Fibroblast of gingiva (primary cell): ENCODE measurements at regions not wholly inside any gene's neighbourhood (a gene's known extent, or its start where the extent isn't known, plus 50 kb on each side); places are given as distances from the start of the nearest gene placed in this dataset.

Source experiments
- DNase-seq: peaks from one replicate; pipeline ENCODE4 v3.0.0-alpha.2; 2011; ENCODE audit warnings: low read depth

DNA sequence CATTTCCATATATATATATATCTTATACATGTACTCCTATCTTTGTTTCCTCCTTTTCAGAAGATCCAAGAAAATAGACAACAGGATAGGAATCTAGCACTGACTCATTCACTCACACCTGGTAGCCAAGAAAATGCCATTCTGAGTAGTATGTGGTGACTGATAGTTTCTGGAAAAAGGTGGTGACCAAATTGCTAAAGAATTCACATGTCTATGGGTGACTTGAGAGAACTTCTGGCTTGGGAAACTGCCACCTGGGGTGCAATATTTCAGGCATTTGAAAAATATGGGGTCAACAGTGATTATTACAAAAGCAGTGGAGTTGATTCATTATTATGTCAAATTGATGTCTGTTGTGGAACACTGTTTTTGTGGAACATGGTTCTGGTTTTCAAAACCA is 605.1 kb downstream of the PCDH18 start:
- DNase-seq: no peak

DNA sequence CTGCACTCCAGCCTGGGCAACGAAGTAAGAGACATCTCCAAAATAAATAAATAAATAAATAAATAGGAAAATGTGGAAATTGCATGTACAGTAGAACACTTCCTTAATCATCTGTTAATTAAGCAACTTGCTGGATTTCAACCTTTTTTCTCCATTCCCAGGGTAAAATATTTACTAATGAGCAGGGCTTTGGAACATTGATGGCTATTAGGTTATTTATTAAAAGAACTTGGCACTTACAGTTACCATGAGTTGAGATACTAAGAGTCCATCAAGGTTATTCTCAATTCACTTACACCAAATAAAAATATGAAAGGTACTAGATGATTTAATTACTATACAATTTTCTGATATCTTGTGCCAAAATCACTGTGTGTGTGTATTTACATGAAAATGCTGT is 607.1 kb downstream of the PCDH18 start:
- no peak for DNase-seq

DNA sequence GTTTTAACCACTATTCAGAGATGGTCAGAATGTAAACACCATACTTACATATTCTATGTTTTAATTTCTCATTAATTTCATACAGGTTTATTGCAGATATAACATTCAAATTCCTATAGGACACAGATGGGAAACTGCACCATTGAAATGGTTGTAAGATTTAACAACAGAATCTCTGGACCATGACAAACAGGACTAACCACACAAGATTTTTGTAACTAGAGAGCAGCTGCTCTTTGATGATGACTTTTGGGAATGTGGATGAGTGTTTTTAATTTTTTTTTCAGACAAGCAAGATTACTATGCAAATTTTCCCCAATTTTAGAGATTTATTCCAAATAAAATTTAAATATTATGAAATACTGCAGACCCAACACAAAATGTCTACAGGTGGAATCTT is 610.2 kb downstream of the PCDH18 start:
- DNase-seq: no peak

DNA sequence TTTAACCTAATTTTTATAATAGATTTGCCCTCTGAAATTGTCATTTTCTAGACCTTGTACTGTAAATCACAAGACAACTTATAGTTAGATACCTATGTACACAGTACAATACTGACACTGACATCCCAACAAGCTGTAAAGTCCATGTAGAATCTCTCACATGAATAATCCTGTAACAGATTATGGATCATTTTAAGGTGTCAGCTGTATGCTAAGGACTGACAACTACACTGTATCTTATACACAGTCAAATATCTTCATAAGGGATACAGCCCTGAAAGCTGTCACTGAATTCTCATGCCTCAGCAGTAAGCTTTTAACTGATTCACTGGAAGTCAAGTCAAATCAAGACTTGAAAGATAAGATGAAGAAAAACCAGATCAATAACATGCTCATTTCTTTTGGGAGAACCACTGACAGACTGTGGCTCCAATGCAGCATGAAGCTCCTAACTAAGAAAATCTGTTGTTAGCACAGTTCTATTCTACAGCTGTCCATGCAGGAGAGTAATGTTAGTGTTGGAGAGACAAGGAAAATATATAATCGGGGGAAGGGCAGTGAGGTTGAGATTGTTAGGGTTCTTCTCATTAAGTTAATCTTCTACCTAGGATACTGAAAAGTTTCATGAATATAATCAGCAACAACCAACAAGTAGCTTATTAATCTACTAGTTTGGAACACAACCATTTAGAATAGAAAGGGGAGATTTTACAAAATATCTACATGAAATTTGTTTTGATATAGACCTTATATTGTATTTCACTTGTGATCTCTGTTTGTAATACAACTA is 612.0 kb downstream of the PCDH18 start:
- no peak for DNase-seq

DNA sequence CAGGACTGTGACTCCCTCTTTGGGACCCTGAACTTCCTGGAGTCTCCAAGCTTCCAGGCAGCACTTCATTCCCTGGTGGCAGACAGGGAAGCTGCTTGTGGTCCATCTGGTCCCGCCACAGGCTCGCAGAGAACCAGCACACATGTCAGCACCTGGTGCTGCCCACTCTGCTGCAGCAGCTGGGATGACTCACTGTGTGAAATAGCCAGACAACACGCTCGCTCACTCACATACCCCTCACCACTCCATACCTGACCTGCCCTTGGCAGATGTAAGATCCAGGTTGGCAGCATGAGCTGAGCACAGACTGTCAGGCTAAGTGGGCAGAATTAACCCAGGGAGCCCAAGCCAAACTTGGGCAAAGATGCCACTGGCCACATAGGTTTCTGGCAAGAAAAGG is 613.5 kb downstream of the PCDH18 start:
- DNase-seq: no peak

DNA sequence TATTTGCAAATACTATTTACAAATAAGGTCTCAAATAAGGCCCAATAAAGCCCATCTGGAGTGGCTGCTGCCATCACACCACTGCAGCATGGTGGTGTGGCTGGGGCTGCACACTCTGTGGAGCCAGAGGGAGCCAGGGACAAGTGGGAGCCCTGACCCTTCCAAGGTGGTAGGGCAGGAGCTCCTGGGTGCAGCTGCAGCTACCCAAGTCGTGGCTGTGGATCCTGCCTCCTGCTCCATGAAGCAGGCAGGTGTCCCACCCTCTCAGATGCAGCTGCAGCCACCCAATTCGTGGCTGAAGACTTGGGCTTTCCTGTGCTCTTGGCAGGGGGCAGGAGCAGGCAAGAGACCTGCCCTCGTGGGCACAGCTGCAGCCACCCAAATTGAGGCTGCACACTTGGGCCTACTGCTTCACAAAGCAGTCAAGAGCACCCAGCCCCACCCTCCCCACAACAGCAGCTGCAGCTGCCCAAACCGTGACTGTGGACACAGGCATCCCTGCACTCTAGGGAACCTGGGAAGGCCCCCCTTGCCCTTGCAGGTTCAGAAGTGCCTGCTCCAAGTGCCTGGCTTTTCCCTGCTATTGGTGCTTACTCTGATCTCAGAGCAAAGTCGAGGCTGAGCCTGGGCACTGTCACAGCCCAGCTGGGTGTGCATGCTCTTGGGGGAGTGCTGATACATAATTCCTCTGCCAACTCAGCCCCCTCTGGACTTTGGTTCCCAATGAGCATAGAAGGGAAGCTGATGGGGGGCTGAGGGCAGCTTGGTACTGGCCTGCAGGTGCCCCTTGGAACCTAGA is 614.8 kb downstream of the PCDH18 start:
- no peak for DNase-seq

DNA sequence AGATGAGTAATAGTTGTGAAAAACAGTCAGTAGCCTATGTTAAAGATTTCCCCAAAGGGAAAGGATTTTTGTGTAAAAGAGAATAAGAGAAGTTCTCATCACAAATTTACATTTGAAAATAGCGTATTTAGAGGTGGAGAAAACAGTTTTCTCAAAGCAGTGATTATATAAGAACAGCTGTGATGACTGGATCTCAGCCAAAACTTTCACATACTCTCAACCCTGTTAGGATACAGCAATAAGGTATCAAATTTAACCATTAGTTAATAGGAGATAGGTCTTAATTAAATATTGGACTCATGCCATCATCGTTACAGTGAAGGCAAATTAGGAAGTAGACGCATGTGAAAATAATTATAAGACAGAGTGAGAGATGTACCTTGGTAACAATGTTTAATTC is 622.7 kb downstream of the PCDH18 start:
- DNase-seq: no peak

DNA sequence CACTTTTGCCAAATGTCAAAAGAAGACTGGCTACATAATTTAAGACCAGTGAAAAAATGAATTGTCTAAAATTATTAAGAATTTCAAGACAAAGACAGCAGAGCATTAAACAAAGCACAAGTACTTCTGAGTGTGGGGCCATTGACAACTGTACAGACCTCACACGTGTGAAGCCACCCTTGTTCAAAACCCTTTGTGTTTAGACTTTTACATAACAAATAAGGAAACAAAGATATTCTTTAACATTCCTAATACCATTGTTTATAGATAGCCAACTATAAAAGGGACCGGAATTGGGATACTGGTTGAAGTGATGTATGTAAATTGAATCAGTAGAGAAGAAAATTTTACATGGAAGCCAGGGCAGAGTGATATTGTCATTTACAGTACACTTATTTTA is 624.2 kb downstream of the PCDH18 start:
- no peak for DNase-seq

DNA sequence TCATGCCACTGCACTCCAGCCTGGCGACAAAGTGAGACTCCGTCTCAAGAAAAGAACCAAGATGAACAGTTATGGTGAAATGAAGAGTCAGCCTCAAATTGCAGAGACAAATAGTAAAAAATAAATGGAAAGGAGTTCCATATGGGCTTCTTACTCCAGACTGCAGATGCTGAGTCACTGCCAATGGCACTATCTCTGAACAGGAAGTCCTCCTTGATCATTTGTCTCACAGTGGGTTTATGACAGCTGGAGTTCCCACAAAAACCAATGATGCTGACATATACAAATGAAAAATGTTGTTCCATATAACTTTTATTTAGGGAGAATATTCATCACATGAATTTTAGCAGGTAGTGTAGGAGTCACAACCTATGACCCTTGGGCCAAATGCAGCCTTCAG is 631.6 kb downstream of the PCDH18 start:
- DNase-seq: no peak

DNA sequence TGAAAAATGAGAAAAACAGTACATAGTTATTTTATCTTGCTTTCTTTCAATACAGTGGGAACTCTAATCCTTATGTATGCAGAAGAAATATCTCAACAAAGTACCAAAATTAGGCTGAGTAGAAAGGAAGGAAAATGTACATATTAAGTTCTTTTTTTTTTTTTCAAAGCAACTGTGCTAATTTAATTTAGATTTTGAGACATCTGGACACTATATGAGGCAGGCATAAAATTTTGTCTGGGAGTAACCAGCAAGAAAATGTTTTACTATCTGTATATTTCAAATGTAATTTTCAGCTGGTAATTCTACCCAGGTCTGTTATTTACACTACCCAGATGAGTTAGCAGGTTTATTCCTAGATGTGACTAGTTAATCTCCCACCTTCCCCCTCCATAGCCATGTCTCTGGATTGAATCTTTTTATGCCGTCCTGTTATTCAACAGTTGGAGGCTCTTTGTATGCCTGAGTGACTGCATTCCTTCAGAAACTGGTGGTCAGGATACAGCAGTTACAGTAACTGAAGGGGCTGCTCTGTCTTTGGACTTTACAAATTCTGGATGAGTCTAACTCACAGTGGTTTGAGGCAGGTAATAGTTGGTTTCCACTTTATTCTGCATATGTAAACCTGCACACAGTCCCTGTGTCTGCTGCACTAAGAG is 633.6 kb downstream of the PCDH18 start:
- DNase-seq: no peak

DNA sequence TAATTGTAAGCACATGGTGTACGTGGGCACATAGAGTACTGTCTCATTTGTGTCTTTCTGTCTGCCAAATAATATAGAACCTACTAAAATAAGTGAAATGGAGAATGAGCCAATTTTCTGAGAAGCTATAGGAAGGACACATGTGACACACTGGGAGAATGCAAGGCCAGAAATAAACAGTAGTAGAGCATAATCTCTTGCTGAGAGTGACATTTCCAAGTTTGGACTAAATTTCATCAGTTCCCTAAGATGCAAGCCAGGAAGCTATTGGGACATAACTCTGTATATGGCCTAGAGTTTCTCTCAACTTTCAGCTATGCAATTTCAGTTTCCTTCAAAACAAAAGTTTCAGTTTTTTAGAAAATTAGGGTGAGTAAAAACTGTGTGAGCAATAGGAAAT is 638.7 kb downstream of the PCDH18 start:
- peak; percentile 66 for DNase-seq

DNA sequence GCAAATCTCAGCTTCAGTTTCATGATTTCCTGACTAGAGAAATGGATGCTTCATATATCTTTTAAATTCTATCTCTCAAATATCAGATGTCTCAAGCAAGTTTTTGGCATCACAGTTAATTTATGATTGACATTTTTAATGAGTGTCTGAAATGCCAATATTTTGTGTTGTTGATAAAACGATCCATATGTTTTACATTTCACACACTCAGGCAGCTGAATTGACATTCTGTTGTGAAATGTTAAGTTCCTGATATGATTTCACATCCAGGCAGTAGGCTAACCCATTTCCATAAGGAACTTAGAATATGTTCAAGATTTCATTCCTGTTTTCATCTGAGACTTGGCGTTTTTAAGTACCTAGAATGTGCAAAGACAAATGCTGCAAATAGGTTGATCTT is 650.6 kb downstream of the PCDH18 start:
- no peak for DNase-seq

DNA sequence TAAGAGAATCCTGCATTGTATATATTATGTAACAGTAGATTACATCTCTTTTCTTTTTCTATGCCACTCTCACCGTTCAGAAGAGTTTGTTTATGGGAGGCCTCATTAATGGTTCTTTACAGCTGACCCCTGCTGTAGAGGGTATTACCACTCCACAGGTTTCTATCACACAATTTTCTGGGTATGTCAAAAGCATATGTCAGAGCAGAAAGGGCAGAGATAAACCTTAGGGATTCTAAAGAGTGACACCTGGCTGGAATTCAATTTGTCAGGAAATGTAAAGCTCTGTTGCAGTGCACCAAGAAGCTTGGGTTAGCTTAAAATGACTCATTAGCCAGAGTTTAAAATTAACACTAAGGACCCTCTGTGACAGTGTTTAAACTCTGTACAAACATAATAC is 658.7 kb downstream of the PCDH18 start:
- no peak for DNase-seq

DNA sequence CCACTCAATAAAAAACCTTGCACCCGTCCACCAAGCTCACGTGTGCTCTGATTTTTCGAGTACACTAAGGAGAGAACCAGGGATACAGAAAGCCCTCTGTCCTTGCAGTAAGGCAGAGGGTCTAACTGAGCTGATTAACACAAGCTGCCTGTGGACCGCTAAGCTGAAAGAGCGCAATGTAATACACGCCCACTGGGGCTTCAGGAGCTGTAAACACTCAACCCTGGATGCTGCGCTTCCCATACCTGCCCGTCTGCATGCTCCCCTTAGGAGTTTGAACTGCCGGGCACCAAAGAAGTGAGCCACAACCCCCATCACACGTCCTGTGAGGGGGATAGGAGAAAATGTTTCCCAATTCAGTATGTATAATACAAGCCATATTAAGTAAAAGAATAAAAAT is 664.8 kb downstream of the PCDH18 start:
- DNase-seq: no peak

DNA sequence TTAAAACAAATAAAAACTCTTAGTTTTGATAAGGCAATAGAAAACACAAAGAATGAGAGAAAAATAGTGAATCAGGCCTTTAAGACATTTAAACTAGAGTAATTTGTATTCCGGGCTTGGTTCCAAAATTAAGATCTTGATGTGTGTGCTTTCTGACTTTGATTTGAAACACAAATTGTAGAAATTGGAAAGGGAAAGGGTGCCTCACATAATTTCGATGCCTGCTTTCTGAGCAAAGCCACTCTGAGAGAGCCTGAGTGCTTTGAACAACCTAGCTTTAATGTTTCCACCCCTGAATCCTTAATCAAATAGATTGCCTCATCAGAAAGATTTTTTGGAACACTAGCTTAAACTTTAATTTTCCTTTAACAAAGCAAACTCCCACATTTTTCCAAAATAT is 666.8 kb downstream of the PCDH18 start:
- no peak for DNase-seq

DNA sequence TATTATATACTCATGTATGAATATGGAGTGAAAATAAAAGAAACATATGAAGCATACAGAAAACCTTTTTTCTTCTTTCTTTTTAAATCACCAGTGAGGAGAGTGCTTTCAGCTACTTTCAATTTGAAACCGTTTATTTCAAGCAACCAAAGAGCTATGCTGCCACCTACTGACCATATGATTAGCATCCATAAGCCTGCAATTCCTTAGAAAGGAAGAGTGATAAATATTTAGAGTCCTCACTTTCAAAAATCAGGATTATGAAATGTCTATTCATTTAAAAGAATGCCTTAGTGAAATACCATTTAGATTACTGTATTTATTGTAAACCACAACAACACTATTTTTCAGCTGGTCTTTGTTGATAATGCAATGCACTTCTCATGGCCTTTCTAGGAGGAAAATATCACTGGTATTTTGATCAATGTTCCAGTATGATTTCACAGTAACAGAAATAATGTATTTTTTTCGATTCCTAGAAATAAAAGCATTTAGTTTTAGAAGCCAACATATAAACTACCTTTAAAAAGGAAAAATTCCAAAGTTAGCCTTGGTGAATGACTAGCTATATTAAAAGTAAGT is 667.6 kb downstream of the PCDH18 start:
- DNase-seq: peak; percentile 82

DNA sequence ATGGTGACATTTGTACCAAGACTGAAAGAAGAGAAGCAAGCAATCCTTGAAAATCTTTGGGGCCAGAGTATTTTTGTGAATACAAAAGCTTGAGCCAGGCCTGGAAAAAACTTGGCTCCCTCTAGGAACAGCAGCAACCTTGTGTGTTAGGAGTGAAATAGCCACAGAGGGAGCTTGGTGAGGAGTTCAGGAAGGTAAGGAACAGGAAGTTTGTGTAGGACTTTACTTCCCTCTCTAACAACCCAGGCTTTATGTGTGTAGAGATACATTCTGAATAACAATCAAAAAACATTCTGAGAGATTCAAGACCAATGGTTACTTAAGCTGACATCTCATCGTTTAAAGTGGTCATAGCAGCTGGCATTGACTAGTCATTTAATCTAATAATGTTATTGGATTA is 668.5 kb downstream of the PCDH18 start:
- peak; percentile 2 for DNase-seq

DNA sequence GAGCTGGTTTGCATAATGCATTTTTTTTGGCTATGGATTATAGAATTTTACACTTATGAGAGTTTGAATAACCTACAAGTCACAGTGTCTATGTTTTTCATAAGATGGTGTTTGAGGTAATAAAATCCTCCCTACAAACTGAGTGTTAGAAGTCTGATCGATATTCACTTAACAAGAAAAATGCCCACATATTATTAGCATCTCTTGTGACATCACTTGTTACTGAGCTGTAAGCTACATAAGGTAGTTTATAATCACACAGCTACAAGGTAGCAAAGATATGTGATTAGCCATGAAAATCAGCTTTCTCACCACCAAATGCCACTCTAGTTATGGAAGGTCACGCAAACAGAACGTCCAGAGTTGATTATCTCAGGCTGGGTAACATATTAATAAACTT is 669.6 kb downstream of the PCDH18 start:
- DNase-seq: no peak

DNA sequence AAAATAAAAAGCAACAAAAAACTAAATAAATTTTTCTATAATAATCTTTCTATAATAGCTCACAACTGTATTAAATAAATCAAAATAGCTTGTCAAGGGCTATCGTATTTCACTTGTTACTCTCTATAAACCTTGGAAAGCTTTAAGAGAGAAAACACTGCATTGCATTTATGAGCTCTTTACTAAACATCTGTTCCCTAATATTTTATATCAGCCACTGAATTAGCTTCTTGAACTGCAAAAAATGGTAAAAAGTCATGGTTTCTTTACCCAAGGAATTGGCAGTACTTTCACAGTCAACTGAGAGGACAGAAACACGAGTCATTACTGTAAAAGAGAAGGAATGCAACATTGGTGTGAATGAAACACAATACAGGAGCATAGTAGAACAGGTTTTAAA is 671.2 kb downstream of the PCDH18 start:
- DNase-seq: peak; percentile 2

DNA sequence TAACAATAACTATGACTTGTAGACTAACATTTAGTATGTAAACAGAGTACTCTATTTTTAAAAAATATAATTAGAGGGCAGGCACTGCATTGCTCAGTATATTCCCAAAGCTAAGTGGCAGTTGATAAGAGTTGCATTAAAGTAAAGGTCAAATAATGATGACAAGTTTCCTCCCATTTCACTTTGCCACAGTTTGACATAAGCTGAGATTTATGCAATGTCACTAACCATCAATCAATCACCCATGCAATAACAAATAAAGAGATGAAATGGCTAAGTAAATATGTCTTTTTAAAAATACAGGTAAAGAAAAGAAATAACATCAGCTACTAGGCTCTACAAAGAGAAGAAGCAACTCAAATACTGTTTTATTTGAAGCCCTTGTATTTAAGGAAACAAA is 673.4 kb downstream of the PCDH18 start:
- DNase-seq: no peak

DNA sequence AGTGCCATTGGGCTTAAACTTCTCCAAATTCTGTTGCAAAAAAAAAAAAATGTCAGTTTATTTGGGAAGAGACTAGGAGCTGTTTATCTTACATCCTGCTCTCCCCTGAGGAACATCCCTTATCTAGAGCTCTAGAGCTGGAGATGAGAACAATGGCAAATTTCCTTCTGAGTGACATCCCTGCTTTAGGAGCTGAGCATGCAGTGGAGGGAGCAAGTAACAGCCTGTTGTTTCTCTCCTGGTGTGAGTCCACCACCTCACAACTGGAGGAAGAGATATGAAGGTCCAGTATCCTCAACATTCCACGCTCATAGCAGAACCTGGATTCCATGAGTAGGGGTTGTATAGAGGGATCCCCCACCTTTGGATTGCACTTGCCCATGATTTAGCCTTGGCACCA is 676.4 kb downstream of the PCDH18 start:
- no peak for DNase-seq

DNA sequence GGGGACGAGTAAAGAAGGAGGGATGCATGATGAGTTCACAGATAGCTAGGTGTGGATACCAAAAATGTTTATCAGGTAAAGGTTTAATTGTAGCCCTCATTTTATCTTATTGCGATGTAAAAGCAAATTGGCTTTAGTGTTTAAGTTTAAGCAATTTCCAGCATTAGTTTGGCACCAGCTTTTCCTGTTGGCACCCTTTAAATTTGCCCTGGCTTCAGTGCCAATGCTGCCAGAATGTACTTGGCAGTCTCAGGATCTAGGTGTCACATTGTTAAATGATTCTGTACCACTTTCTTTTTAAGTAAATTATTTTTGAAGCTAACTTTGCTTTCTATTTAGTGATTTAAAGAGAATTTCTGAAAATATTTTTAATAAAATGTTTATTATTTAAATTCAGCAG is 681.8 kb downstream of the PCDH18 start:
- no peak for DNase-seq
